GM18498 (cell line): ENCODE measurements at regions not wholly inside any gene's neighbourhood (a gene's known extent, or its start where the extent isn't known, plus 50 kb on each side); places are given as distances from the start of the nearest gene placed in this dataset.

ENCODE experiments used
- ATAC-seq: cut with Tn5 transposase; IDR thresholded peaks from one replicate; pipeline ENCODE4 v1.9.1; 2021; ENCODE audit warnings: mild to moderate bottlenecking, moderate library complexity; ENCODE audit not compliant: unreplicated experiment

DNA sequence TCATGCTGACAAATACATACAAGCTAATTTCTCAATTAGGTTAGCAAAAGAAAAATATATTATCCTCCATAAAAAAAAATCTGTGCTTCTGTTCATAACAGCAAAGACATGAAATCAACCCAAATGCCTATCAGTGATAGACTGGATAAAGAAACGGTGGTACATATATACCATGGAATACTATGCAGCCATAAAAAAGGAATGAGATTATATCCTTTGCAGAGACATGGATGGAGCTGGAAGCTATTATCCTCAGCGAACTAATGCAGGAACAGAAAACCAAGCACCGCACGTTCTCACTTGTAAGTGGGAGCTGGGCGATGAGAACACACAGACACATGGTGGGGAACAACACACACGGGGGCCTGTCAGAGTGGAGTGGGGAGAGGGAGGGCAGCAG is 84.0 kb upstream of the PALMD start:
- no peak for ATAC-seq

GRCh38 chr1:99565606-99566289 is 80.2 kb upstream of the PALMD start:
- ATAC-seq, result no peak

DNA sequence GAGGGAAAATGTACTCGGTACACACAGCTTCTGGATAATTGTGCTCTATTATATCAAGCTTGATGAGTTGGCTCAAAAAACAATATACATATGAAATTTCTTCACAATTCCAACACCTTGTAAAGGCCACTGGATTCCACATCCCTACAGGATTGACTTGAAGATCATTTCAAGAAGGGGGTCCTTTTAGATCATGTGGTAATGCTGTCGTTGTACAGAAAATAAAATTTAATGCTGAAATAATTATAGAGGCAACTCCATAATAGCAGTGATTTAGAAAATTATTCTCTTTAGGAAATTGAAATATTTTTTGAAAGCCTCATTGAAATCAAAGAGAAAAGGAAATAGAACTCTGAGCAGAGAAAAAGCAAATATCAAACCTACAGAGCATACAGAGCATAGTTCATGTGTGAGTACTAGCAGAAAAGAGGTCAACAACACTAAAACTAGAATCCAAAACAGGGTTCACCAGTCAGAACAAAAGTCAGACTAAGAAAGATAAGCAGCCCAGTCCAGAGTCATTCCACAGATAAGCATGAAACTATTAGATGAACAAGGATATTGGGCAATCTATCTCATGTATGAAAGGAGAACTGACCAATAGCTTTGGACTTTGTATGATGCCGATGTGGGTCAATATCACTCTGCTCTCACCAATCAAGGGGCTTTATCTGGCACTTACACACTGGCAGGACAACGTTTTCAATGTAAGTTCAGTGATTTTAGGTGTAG is 79.5 kb upstream of the PALMD start:
- no peak for ATAC-seq

- ATAC-seq, result no peak
These were observed 75.3 kb upstream of the PALMD start for GRCh38 chr1:99570486-99571089.

GRCh38 chr1:99571092-99571734 is 74.7 kb upstream of the PALMD start:
- ATAC-seq, result no peak

DNA sequence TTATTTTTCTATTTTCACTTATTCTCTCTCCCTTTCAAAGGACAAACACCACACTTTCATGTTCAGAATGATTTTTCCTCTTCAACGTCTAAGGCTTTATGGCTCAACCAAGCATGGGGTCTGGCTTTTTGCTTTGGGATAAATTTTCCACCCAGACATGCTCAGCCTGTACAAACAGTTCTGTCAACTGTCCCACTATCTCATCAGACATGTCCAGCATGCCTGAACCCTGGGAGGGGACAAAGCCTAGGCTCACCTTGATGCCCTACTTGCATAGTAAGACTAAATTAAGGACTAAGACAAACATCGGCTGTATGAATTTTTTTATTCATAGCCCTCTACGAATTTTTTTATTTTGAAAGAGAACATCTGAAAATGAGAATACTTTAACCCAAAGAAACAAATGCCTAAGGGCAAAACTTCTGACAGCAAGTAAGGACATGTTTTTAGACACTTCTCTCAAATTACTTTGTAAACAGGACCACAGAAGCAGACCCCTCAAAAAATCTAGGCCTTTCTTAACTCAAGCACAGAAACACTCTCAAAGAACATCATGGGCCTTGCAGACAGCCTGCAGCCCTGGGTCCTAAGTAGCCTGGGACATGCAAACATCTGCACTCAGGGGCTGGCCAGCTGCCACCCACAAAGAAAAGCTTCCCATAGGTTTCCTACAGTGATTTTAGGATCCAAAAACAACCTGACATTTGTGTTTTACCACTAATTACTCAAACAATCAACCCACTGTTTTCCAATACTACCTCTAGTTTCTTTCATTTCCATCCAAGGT is 72.3 kb upstream of the PALMD start:
- ATAC-seq, result no peak

DNA sequence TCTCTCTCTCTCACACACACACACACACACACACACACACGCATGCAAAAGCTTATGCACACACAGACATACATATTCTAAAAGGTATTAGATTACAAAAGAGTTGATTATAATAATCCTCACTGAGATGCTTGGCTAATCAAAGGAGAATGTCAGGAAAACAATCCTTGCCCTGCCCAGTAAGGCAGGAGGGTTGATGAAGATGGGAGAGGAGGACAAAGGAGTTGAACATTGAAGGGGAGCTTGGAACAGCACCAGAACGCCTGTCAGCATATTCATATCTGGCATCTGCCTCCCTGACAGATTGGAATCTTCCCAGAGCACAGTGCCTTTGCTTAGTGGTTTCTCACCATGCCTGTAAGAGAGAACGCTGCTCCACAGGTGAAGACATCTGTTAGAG is 68.6 kb upstream of the PALMD start:
- ATAC-seq, result no peak

DNA sequence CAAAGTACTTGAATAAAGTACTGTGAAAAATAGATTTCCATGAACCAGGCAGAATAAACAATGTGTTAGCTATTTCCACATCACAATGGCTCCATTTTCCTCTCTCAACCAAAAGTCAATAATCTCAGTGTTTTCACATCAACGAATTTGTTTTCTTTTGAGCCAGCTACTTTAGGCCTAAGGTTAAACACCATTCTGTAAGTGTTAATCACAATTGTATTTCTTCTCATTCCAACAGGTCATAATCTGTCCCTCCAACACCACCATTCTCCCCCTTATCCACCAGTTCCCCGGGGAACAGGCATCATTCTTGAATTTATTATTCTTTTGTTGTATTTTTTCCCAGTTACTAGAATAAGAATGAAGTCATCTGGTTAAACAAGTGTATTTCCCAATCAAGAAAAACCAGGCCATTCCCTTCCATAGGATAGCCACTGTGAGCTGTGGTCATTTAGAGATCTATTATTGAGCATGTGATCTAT is 66.2 kb upstream of the PALMD start:
- no peak for ATAC-seq

DNA sequence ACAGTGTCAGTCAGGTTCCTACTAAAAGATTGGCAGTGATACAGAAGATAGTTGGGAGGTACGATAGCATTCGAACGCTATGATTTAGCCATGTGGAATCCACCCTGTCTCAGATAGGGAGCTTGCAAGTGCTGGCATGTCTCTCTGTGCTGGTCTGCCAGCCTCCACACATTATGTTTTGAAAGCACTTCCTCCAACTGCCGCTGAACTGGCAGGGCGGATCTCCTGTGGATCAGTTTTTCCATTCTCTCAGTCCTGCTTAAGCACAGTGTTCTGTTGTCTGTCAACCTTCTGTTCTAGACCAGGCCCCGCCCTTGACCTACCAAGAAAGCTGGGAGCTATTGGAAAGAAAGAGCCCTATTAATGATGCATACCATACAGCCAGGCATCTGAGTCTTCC is 65.5 kb upstream of the PALMD start:
- ATAC-seq, result no peak

DNA sequence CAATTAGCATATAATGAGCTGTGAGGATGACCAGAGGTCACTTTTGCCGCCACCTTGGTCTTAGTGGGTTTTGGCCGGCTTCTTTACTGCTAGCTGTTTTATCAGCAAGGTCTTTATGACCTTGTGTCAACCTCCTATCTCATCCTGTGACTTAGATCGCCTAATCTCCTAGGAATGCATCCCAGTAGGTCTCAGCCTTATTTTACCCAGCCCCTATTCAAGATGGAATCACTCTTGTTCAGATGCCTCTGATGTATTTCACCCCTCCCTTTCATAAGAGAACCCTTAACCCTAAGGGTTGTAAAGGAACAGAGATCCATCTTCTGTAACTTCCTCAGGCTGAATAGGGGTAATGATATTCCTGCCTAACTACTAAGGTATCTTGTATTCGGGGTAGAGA is 58.9 kb upstream of the PALMD start:
- ATAC-seq, result no peak

- ATAC-seq, result no peak
These were observed 56.7 kb upstream of the PALMD start for GRCh38 chr1:99589186-99589636.

- no peak for ATAC-seq
These were observed 55.2 kb upstream of the PALMD start for GRCh38 chr1:99590578-99591209.

DNA sequence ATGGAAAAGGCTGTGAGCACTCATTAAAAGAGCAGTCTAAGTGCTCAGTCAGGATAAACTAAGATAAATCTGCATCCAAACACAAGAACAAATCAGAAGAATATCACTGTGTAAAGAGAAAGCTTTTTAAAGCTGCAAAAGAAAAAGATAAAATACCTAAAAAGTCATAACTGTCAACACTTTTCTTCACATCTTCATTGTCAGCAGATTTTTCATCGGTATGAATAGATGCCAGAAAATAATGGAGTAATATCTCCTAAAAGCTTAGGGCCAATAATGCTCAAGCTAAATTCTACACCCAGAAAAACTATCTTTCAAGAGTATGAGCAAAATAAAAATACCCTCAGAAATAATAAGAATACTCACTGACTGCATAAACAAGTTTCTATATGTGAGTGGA is 54.0 kb upstream of the PALMD start:
- no peak for ATAC-seq

- ATAC-seq, result no peak
These were observed 51.7 kb upstream of the PALMD start for GRCh38 chr1:99594205-99594604.

DNA sequence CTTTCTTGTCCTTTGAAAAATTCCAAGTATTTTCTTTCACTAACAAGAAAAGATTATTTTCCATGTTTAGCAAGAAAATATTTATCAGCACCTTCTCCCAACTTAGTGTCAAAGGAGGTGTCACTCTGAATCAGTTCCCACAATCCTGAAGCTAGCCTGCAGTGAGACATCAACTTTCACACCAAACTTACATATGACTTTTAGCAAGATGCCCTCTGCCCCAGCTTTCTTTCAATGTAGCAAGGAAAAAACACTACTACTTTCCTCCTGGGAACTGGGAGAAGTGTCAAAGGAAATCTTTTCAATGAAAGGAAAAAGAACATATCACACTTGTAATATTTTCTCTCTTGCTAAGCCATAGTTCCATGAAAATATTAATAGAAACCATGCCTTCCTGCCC is 50.9 kb upstream of the PALMD start:
- ATAC-seq, result no peak

- no peak for ATAC-seq
These were observed 50.5 kb upstream of the PALMD start for GRCh38 chr1:99595441-99595840.
